WERI-Rb-1 (cell line): ENCODE measurements at regions not wholly inside any gene's neighbourhood (a gene's known extent, or its start where the extent isn't known, plus 50 kb on each side); places are given as distances from the start of the nearest gene placed in this dataset.
"Not testable (repeated sequence)": the region's sequence is repeated elsewhere in the genome, so short reads cannot be mapped to it uniquely, and the experiment has no call there.

Source experiments
- DNase-seq: peaks from one replicate; pipeline ENCODE4 v3.0.0-alpha.2; 2020
- H3K27ac ChIP-seq: fragments of 250-450 bp; sonication (Bioruptor Pico); 2 replicates; pipeline ENCODE4 v1.5.1; 2020; ENCODE audit warnings: mild to moderate bottlenecking, moderate library complexity
- H3K27me3 ChIP-seq: fragments of 250-450 bp; sonication (Bioruptor Pico); 2 replicates; pipeline ENCODE4 v1.5.1; 2021; ENCODE audit warnings: mild to moderate bottlenecking, low read depth, moderate library complexity; ENCODE audit not compliant: insufficient read depth, severe bottlenecking
- H3K36me3 ChIP-seq: fragments of 250-450 bp; sonication (Bioruptor Pico); 2 replicates; pipeline ENCODE4 v1.5.1; 2020; ENCODE audit warnings: mild to moderate bottlenecking, moderate library complexity
- H3K4me3 ChIP-seq: 2 replicates; pipeline ENCODE4 v1.5.1; 2011; ENCODE audit warnings: low read depth, mild to moderate bottlenecking, control low read depth, low read length
- H3K9me3 ChIP-seq: fragments of 250-450 bp; sonication (Bioruptor Pico); 2 replicates; pipeline ENCODE4 v1.5.1; 2021; ENCODE audit warnings: mild to moderate bottlenecking, moderate library complexity; ENCODE audit not compliant: severe bottlenecking
- CTCF ChIP-seq: IDR thresholded peaks from 2 replicates; pipeline ENCODE4 v1.5.1; 2011; ENCODE audit warnings: low read depth, mild to moderate bottlenecking, control low read depth, inconsistent platforms, low read length

- TF ChIP-seq CTCF, result no peak
- no peak overlapping the region for H3K4me3 ChIP-seq
- DNase-seq, result no peak
- no peaks in the 10 kb centered on the region for H3K27me3 ChIP-seq
- no peaks in the 10 kb centered on the region for H3K36me3 ChIP-seq
- H3K9me3 ChIP-seq, result no peaks in the 10 kb centered on the region
- no peak overlapping the region for H3K27ac ChIP-seq
Measured at GRCh38 chr10:58066979-58067378, 200.7 kb downstream of the IPMK start.

- no peaks in the 10 kb centered on the region for H3K27me3 ChIP-seq
- no peaks in the 10 kb centered on the region for H3K36me3 ChIP-seq
- TF ChIP-seq CTCF, result no peak
- DNase-seq, result no peak
- no peaks in the 10 kb centered on the region for H3K9me3 ChIP-seq
- no peak overlapping the region for H3K4me3 ChIP-seq
- H3K27ac ChIP-seq, result no peak overlapping the region
Measured at GRCh38 chr10:58066126-58066525, 201.6 kb downstream of the IPMK start.

GRCh38 chr10:58065529-58065815, 202.2 kb downstream of the IPMK start:
- no peaks in the 10 kb centered on the region for H3K27me3 ChIP-seq
- H3K36me3 ChIP-seq, result no peaks in the 10 kb centered on the region
- H3K27ac ChIP-seq, result no peak overlapping the region
- H3K9me3 ChIP-seq, result no peaks in the 10 kb centered on the region
- H3K4me3 ChIP-seq, result no peak overlapping the region
- DNase-seq, result no peak
- TF ChIP-seq CTCF, result no peak

- no peak overlapping the region for H3K4me3 ChIP-seq
- H3K27me3 ChIP-seq, result no peaks in the 10 kb centered on the region
- peak; percentile 67 for TF ChIP-seq CTCF
- DNase-seq, result peak; percentile 18
- no peaks in the 10 kb centered on the region for H3K36me3 ChIP-seq
- no peaks in the 10 kb centered on the region for H3K9me3 ChIP-seq
- H3K27ac ChIP-seq, result no peak overlapping the region
Measured at GRCh38 chr10:58064714-58065528, 202.8 kb downstream of the IPMK start.

GRCh38 chr10:58063861-58064480, 203.7 kb downstream of the IPMK start:
- Histone ChIP-seq H3K27me3 (no peaks in the 10 kb centered on the region), H3K27ac (no peak overlapping the region), H3K36me3 (no peaks in the 10 kb centered on the region), H3K4me3 (no peak overlapping the region), H3K9me3 (no peaks in the 10 kb centered on the region)
- no peak for DNase-seq
- no peak for TF ChIP-seq CTCF

- H3K27ac ChIP-seq, H3K4me3 ChIP-seq, H3K9me3 ChIP-seq, H3K27me3 ChIP-seq, DNase-seq, H3K36me3 ChIP-seq: not testable (repeated sequence)
Measured at GRCh38 chr10:58058683-58059082, 209.0 kb downstream of the IPMK start.
